ENCODE measurements at regions not wholly inside any gene's neighbourhood (a gene's known extent, or its start where the extent isn't known, plus 50 kb on each side); places are given as distances from the start of the nearest gene placed in this dataset.

- H3K14ac ChIP-seq (ENCODE audit: insufficient read depth, low read length) = no peak overlapping the region
- H4K20me1 ChIP-seq (ENCODE audit: control insufficient read depth, insufficient read depth, insufficient read length) = no peaks in the 10 kb centered on the region
- H3K27me3 ChIP-seq (ENCODE audit: insufficient read depth, low read length) = no peaks in the 10 kb centered on the region
- H3K4ac ChIP-seq (ENCODE audit: low read depth, low read length) = no peak overlapping the region
- DNase-seq = no peak
- no CpG with 5 or more reads among the region's 2 CpGs for WGBS (ENCODE audit: extremely low coverage, insufficient read length, low lambda C conversion rate)
- no peak overlapping the region for H2AK5ac ChIP-seq (ENCODE audit: insufficient read length, low read length)
- no peak overlapping the region for H2BK12ac ChIP-seq (ENCODE audit: insufficient read length, low read depth, low read length)
- Mint-ChIP-seq H3K27me3 (ENCODE audit: low read depth) (no peaks in the 10 kb centered on the region; the same call in 1 of the 2 replicates), H3K4me1 (peaks cover 17 to 20% of the 10 kb centered on the region in 2 experiments), H3K4me3 (no peak overlapping the region), H3K36me3 (ENCODE audit: insufficient read depth in 1 of 3, low read depth in 3 of 3) (peaks cover 11 to 24% (median 17%) of the 10 kb centered on the region in 3 experiments), H3K9me3 (peaks cover 25 to 38% of the 10 kb centered on the region in 2 experiments), H3K27ac (no peak overlapping the region)
- no peak overlapping the region for H3T11ph ChIP-seq (ENCODE audit: low read length)
- no peak overlapping the region for H2AFZ ChIP-seq (ENCODE audit: low read length)
- no peak overlapping the region for H3K9ac ChIP-seq (ENCODE audit: extremely low read depth, insufficient read length, low read length)
- no peak overlapping the region for H3K27ac ChIP-seq (ENCODE audit: insufficient read length, low read depth, low read length)
- TF ChIP-seq CTCF (conservative IDR thresholded peaks at IDR 0.05) = no peak
- H2BK120ac ChIP-seq (ENCODE audit: low read depth, low read length, poor library complexity, severe bottlenecking) = no peak overlapping the region
- H4K8ac ChIP-seq (replicated peaks; ENCODE audit: insufficient read length, low read depth, low read length) = no peak overlapping the region
- H3K4me2 ChIP-seq (ENCODE audit: insufficient read depth, insufficient read length, low read length) = no peak overlapping the region
- no peak overlapping the region for H3K23ac ChIP-seq (ENCODE audit: insufficient read length, low read depth, low read length)
- H3K56ac ChIP-seq (ENCODE audit: insufficient read length, low read depth, low read length) = no peak overlapping the region
- no peak overlapping the region for H2BK15ac ChIP-seq (ENCODE audit: low read depth, low read length)
- H3K4me1 ChIP-seq (ENCODE audit: insufficient read depth, low read length) = peaks cover 4% of the 10 kb centered on the region; the same call in 1 of the 2 replicates
- no peak overlapping the region for H2BK20ac ChIP-seq (ENCODE audit: low read depth, low read length, poor library complexity, severe bottlenecking)
- no peaks in the 10 kb centered on the region for H3K79me1 ChIP-seq (ENCODE audit: insufficient read depth, low read depth, low read length, poor library complexity, severe bottlenecking)
- no peak overlapping the region for H2BK5ac ChIP-seq (ENCODE audit: insufficient read length, low read length)
- H4K5ac ChIP-seq (ENCODE audit: insufficient read length, low read depth, low read length) = no peak overlapping the region
- H3K23me2 ChIP-seq (ENCODE audit: insufficient read length, low read depth, low read length, poor library complexity, severe bottlenecking) = no peaks in the 10 kb centered on the region
- no peak overlapping the region for H3K18ac ChIP-seq (ENCODE audit: insufficient read length, low read depth, low read length)
- H3K79me2 ChIP-seq (ENCODE audit: insufficient read depth, low read length) = no peaks in the 10 kb centered on the region
- no peaks in the 10 kb centered on the region for H3K9me3 ChIP-seq (ENCODE audit: control insufficient read depth, low read depth, low read length)
- no peak overlapping the region for H4K91ac ChIP-seq (ENCODE audit: insufficient read length, low read depth, low read length)
These were observed 458.6 kb downstream of the SH2D1A start for GRCh38 chrX:124804962-124805361.
